Keratinocyte (primary cell): ENCODE measurements at regions not wholly inside any gene's neighbourhood (a gene's known extent, or its start where the extent isn't known, plus 50 kb on each side); places are given as distances from the start of the nearest gene placed in this dataset.

Source experiments
- DNase-seq: peaks from one replicate; pipeline ENCODE4 v3.0.0-alpha.2; 2011; ENCODE audit warnings: low read depth, missing footprints, low spot score
- FAIRE-seq: peaks from 2 replicates; lab custom pipeline; 2011; peaks lifted over from hg19 to GRCh38; lab: Jason Lieb, UNC
- H2AFZ ChIP-seq: 2 replicates; pipeline ENCODE4 v1.6.0; 2012; ENCODE audit warnings: low read length, control low read depth, inconsistent platforms; ENCODE audit not compliant: control insufficient read depth
- H3K27ac ChIP-seq: 2 replicates; pipeline ENCODE4 v1.5.1; 2011; ENCODE audit warnings: low read length; ENCODE audit not compliant: control insufficient read depth, insufficient read depth
- H3K27me3 ChIP-seq: 3 replicates; pipeline ENCODE4 v1.6.0; 2011; ENCODE audit warnings: low read length; ENCODE audit not compliant: control insufficient read depth, insufficient read depth; ENCODE audit errors: extremely low read depth
- H3K36me3 ChIP-seq, 2 experiments: 2 replicates in 1 of 2; 3 replicates in 1 of 2; pipeline ENCODE4 v1.5.1; 2011; ENCODE audit warnings: low read length in 2 of 2, mild to moderate bottlenecking in 1 of 2; ENCODE audit not compliant: control insufficient read depth in 2 of 2, insufficient read depth in 2 of 2; ENCODE audit errors: extremely low read depth in 1 of 2
- H3K4me1 ChIP-seq: 3 replicates; pipeline ENCODE4 v1.5.1; 2011; ENCODE audit warnings: low read length; ENCODE audit not compliant: control insufficient read depth, insufficient read depth; ENCODE audit errors: extremely low read depth
- H3K4me2 ChIP-seq: 3 replicates; pipeline ENCODE4 v1.6.0; 2011; ENCODE audit warnings: low read depth, low read length; ENCODE audit not compliant: control insufficient read depth, insufficient read depth; ENCODE audit errors: extremely low read depth
- H3K4me3 ChIP-seq, 3 experiments: fragments of 200-600 bp in 1 of 3; sonication (generic) in 1 of 3; 2 replicates in 2 of 3; 3 replicates in 1 of 3; pipeline ENCODE4 v1.5.1; 2011 to 2016; ENCODE audit warnings: low read length in 3 of 3, mild to moderate bottlenecking in 3 of 3, control low read depth in 2 of 3, inconsistent platforms in 1 of 3, low read depth in 1 of 3, mixed read lengths in 1 of 3, mixed run types in 1 of 3, moderate library complexity in 1 of 3; ENCODE audit not compliant: control insufficient read depth in 2 of 3, insufficient read depth in 2 of 3; ENCODE audit errors: extremely low read depth in 1 of 3
- H3K79me2 ChIP-seq: 2 replicates; pipeline ENCODE4 v1.6.0; 2012; ENCODE audit warnings: low read length; ENCODE audit not compliant: control insufficient read depth, insufficient read depth
- H3K9ac ChIP-seq: 3 replicates; pipeline ENCODE4 v1.6.0; 2011; ENCODE audit warnings: low read length; ENCODE audit not compliant: control insufficient read depth, insufficient read depth; ENCODE audit errors: extremely low read depth
- H3K9me1 ChIP-seq: 3 replicates; pipeline ENCODE4 v1.6.0; 2011; ENCODE audit warnings: low read length; ENCODE audit not compliant: control insufficient read depth, insufficient read depth; ENCODE audit errors: extremely low read depth
- H3K9me3 ChIP-seq: 2 replicates; pipeline ENCODE4 v1.5.1; 2012; ENCODE audit warnings: low read depth, low read length; ENCODE audit not compliant: control insufficient read depth
- H4K20me1 ChIP-seq: 3 replicates; pipeline ENCODE4 v1.6.0; 2011; ENCODE audit warnings: low read length; ENCODE audit not compliant: control insufficient read depth, insufficient read depth; ENCODE audit errors: extremely low read depth
- CTCF ChIP-seq, 3 experiments: IDR thresholded peaks in 1 of 3; conservative IDR thresholded peaks in 1 of 3; optimal IDR thresholded peaks in 1 of 3; 2 replicates in 2 of 3; 3 replicates in 1 of 3; pipeline versions ENCODE3 to v1.5.1; 2011; ENCODE audit warnings: low read length in 3 of 3, mild to moderate bottlenecking in 3 of 3, moderate library complexity in 2 of 3, control low read depth in 1 of 3, inconsistent platforms in 1 of 3; ENCODE audit not compliant: insufficient read depth in 2 of 3; ENCODE audit errors: extremely low read depth in 1 of 3
- EZH2 ChIP-seq: IDR thresholded peaks from one replicate; pipeline ENCODE4 v1.6.1; 2012; ENCODE audit warnings: inconsistent platforms, mild to moderate bottlenecking, low read length, moderate library complexity
- dilution Hi-C: fragments of 300-500 bp; cut with MboI; formaldehyde crosslinking; loops from one replicate; pipeline ENCODE4 v1.7.0; 2020; ENCODE audit warnings: low sequenced_read_pairs; ENCODE audit not compliant: extremely low pct_ligation_motif_present

- DNase-seq: no peak
- H3K4me3 ChIP-seq: no peak overlapping the region
- H3K79me2 ChIP-seq: no peaks in the 10 kb centered on the region
- no peaks in the 10 kb centered on the region for H3K9me1 ChIP-seq
- no peaks in the 10 kb centered on the region for H4K20me1 ChIP-seq
- no peak for FAIRE-seq
- H3K4me2 ChIP-seq: no peak overlapping the region
- H3K9ac ChIP-seq: no peak overlapping the region
- no peaks in the 10 kb centered on the region for H3K9me3 ChIP-seq
- no peaks in the 10 kb centered on the region for H3K36me3 ChIP-seq
- H3K27ac ChIP-seq: no peak overlapping the region
- no peak for TF ChIP-seq CTCF (optimal IDR thresholded peaks at IDR 0.05 in 1 of 3, IDR thresholded peaks at IDR 0.05 in 1 of 3, conservative IDR thresholded peaks at IDR 0.05 in 1 of 3; ENCODE audit: extremely low read depth in 1 of 3, insufficient read depth in 2 of 3, low read length in 3 of 3)
- no peak for TF ChIP-seq EZH2
- no peak overlapping the region for H2AFZ ChIP-seq
- dilution Hi-C loops: no loop called here
- H3K27me3 ChIP-seq: no peaks in the 10 kb centered on the region
- H3K4me1 ChIP-seq: no peaks in the 10 kb centered on the region
Observed at GRCh38 chr12:85374981-85375380, 95.0 kb downstream of the ALX1 start.

- H3K36me3 ChIP-seq: no peaks in the 10 kb centered on the region
- H3K9me3 ChIP-seq: no peaks in the 10 kb centered on the region
- no peaks in the 10 kb centered on the region for H3K4me1 ChIP-seq
- H3K27me3 ChIP-seq: no peaks in the 10 kb centered on the region
- no peak for TF ChIP-seq CTCF (optimal IDR thresholded peaks at IDR 0.05 in 1 of 3, IDR thresholded peaks at IDR 0.05 in 1 of 3, conservative IDR thresholded peaks at IDR 0.05 in 1 of 3; ENCODE audit: extremely low read depth in 1 of 3, insufficient read depth in 2 of 3, low read length in 3 of 3)
- no peaks in the 10 kb centered on the region for H3K79me2 ChIP-seq
- H3K9me1 ChIP-seq: no peaks in the 10 kb centered on the region
- DNase-seq: no peak
- no peak overlapping the region for H3K4me3 ChIP-seq
- no peak for FAIRE-seq
- H3K27ac ChIP-seq: no peak overlapping the region
- no peaks in the 10 kb centered on the region for H4K20me1 ChIP-seq
- dilution Hi-C loops: no loop called here
- H2AFZ ChIP-seq: no peak overlapping the region
- H3K4me2 ChIP-seq: no peak overlapping the region
- H3K9ac ChIP-seq: no peak overlapping the region
Observed at GRCh38 chr12:85385406-85385805, 105.4 kb downstream of the ALX1 start.
